ENCODE measurements at regions not wholly inside any gene's neighbourhood (a gene's known extent, or its start where the extent isn't known, plus 50 kb on each side); places are given as distances from the start of the nearest gene placed in this dataset.

- no peak for TF ChIP-seq CTCF (conservative IDR thresholded peaks at IDR 0.05)
- no peak overlapping the region for H3K4me3 Mint-ChIP-seq
- WGBS, 2 experiments (ENCODE audit: insufficient coverage in 1 of 2, insufficient read length in 1 of 2), result 92% methylated on average over 1 of the region's 1 CpG; no CpG with 5 or more reads in 1 of the 2 experiments
- no peaks in the 10 kb centered on the region for H3K27me3 Mint-ChIP-seq (ENCODE audit: insufficient read depth)
- H3K36me3 Mint-ChIP-seq (ENCODE audit: low read depth), result no peaks in the 10 kb centered on the region
- H3K4me1 ChIP-seq (ENCODE audit: control insufficient read depth, insufficient read depth, low read length), result peaks cover 3% of the 10 kb centered on the region
- H3K27ac Mint-ChIP-seq, result no peak overlapping the region
- H3K4me1 Mint-ChIP-seq, result peaks cover 14% of the 10 kb centered on the region
- no peak overlapping the region for H3K4me3 ChIP-seq (ENCODE audit: low read length)
- H3K36me3 ChIP-seq (ENCODE audit: control insufficient read depth, insufficient read depth, low read length), result no peaks in the 10 kb centered on the region
- DNase-seq, result no peak
- H3K9me3 ChIP-seq (ENCODE audit: control insufficient read depth, low read length), result no peaks in the 10 kb centered on the region
- no peaks in the 10 kb centered on the region for H3K9me3 Mint-ChIP-seq
- no peak overlapping the region for H3K27ac ChIP-seq (ENCODE audit: low read depth, low read length)
- peaks cover 22% of the 10 kb centered on the region for H3K27me3 ChIP-seq (ENCODE audit: control insufficient read depth, insufficient read depth, low read length, poor library complexity, severe bottlenecking)
- H3K9ac ChIP-seq (ENCODE audit: extremely low read depth, low read length, poor library complexity, severe bottlenecking), result no peak overlapping the region
Measured at GRCh38 chr5:164098531-164098930, 593.1 kb downstream of the MAT2B start.

- DNase-seq, result no peak
- H3K27ac Mint-ChIP-seq, result no peak overlapping the region
- H3K27ac ChIP-seq (ENCODE audit: low read depth, low read length), result no peak overlapping the region
- no peak overlapping the region for H3K4me3 ChIP-seq (ENCODE audit: low read length)
- peaks cover under 1% of the 10 kb centered on the region for H3K9me3 Mint-ChIP-seq
- H3K4me1 ChIP-seq (ENCODE audit: control insufficient read depth, insufficient read depth, low read length), result peaks cover 3% of the 10 kb centered on the region
- peaks cover 22% of the 10 kb centered on the region for H3K27me3 ChIP-seq (ENCODE audit: control insufficient read depth, insufficient read depth, low read length, poor library complexity, severe bottlenecking)
- H3K4me3 Mint-ChIP-seq, result no peak overlapping the region
- no peak for TF ChIP-seq CTCF (conservative IDR thresholded peaks at IDR 0.05)
- WGBS, 2 experiments (ENCODE audit: insufficient coverage in 1 of 2, insufficient read length in 1 of 2), result 86 to 87% methylated on average over 6 of the region's 6 CpGs
- H3K36me3 Mint-ChIP-seq (ENCODE audit: low read depth), result no peaks in the 10 kb centered on the region
- no peaks in the 10 kb centered on the region for H3K27me3 Mint-ChIP-seq (ENCODE audit: insufficient read depth)
- H3K9ac ChIP-seq (ENCODE audit: extremely low read depth, low read length, poor library complexity, severe bottlenecking), result no peak overlapping the region
- H3K4me1 Mint-ChIP-seq, result peaks cover 14% of the 10 kb centered on the region
- no peaks in the 10 kb centered on the region for H3K36me3 ChIP-seq (ENCODE audit: control insufficient read depth, insufficient read depth, low read length)
- peaks cover 4% of the 10 kb centered on the region for H3K9me3 ChIP-seq (ENCODE audit: control insufficient read depth, low read length)
Measured at GRCh38 chr5:164098979-164099378, 593.6 kb downstream of the MAT2B start.

GRCh38 chr5:164115420-164115819 is 610.0 kb downstream of the MAT2B start:
- WGBS, 2 experiments (ENCODE audit: insufficient coverage in 1 of 2, insufficient read length in 1 of 2), result 87 to 100% methylated on average over 1 of the region's 2 CpGs
- Histone ChIP-seq H3K36me3 (ENCODE audit: control insufficient read depth, insufficient read depth, low read length) (no peaks in the 10 kb centered on the region), H3K4me3 (ENCODE audit: low read length) (no peak overlapping the region), H3K27ac (ENCODE audit: low read depth, low read length) (no peak overlapping the region), H3K4me1 (ENCODE audit: control insufficient read depth, insufficient read depth, low read length) (no peaks in the 10 kb centered on the region), H3K27me3 (ENCODE audit: control insufficient read depth, insufficient read depth, low read length, poor library complexity, severe bottlenecking) (no peaks in the 10 kb centered on the region), H3K9ac (ENCODE audit: extremely low read depth, low read length, poor library complexity, severe bottlenecking) (no peak overlapping the region), H3K9me3 (ENCODE audit: control insufficient read depth, low read length) (peaks cover 7% of the 10 kb centered on the region)
- no peak overlapping the region for H3K27ac Mint-ChIP-seq
- no peaks in the 10 kb centered on the region for H3K27me3 Mint-ChIP-seq (ENCODE audit: insufficient read depth)
- DNase-seq, result no peak
- H3K4me3 Mint-ChIP-seq, result no peak overlapping the region
- H3K9me3 Mint-ChIP-seq, result peaks cover 3% of the 10 kb centered on the region
- TF ChIP-seq CTCF (conservative IDR thresholded peaks at IDR 0.05), result no peak
- no peaks in the 10 kb centered on the region for H3K4me1 Mint-ChIP-seq
- H3K36me3 Mint-ChIP-seq (ENCODE audit: low read depth), result no peaks in the 10 kb centered on the region

Measured in endodermal cell (in vitro differentiated cells).